ENCODE measurements at regions not wholly inside any gene's neighbourhood (a gene's known extent, or its start where the extent isn't known, plus 50 kb on each side); places are given as distances from the start of the nearest gene placed in this dataset.

DNA sequence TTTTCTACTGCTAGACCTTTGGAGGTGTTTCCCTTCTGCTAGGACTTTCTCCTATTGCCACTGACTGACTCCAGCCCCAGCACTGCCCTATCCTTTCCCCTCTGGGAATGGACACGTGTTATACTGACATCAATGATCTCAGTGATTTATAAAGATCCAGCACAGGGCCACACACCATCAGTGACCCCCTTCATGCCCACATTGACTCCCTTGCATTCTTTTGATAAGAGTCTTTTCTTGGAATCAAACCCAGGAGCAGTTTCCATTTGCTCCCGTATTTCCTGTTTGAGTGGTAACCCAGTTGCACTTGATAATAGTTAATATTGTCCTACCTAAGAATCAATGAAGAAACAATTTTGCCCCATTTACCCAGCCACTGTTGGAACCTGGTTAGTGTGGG is 501.0 kb upstream of the USP24 start:
- Histone ChIP-seq H3K27ac (ENCODE audit: low read depth in 2 of 2, low read length in 2 of 2) (no peak overlapping the region), H3K9ac (ENCODE audit: low read length in 3 of 3) (no peak overlapping the region), H3K4me1 (ENCODE audit: control insufficient read depth in 2 of 3, insufficient read depth in 2 of 3, low read depth in 1 of 3, low read length in 3 of 3) (peaks cover 0 to 3% (median 0%) of the 10 kb centered on the region in 3 donors), H3K27me3 (ENCODE audit: control insufficient read depth, insufficient read depth, low read length) (no peaks in the 10 kb centered on the region), H3K9me3 (ENCODE audit: control insufficient read depth in 2 of 3, insufficient read depth in 1 of 3, low read length in 3 of 3) (no peaks in the 10 kb centered on the region), H3K36me3 (ENCODE audit: control insufficient read depth in 2 of 3, insufficient read depth in 3 of 3, low read length in 3 of 3) (no peaks in the 10 kb centered on the region), H3K4me3 (ENCODE audit: low read length in 3 of 3) (no peak overlapping the region)
- no peak for DNase-seq
- intact Hi-C loops (cut with DNase I), result no loop called here
- no peak for FAIRE-seq
- TF ChIP-seq, protein P1, sequence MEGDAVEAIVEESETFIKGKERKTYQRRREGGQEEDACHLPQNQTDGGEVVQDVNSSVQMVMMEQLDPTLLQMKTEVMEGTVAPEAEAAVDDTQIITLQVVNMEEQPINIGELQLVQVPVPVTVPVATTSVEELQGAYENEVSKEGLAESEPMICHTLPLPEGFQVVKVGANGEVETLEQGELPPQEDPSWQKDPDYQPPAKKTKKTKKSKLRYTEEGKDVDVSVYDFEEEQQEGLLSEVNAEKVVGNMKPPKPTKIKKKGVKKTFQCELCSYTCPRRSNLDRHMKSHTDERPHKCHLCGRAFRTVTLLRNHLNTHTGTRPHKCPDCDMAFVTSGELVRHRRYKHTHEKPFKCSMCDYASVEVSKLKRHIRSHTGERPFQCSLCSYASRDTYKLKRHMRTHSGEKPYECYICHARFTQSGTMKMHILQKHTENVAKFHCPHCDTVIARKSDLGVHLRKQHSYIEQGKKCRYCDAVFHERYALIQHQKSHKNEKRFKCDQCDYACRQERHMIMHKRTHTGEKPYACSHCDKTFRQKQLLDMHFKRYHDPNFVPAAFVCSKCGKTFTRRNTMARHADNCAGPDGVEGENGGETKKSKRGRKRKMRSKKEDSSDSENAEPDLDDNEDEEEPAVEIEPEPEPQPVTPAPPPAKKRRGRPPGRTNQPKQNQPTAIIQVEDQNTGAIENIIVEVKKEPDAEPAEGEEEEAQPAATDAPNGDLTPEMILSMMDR (IDR thresholded peaks at IDR 0.05; ENCODE audit: borderline replicate concordance, extremely low read depth, insufficient read depth), result no peak

DNA sequence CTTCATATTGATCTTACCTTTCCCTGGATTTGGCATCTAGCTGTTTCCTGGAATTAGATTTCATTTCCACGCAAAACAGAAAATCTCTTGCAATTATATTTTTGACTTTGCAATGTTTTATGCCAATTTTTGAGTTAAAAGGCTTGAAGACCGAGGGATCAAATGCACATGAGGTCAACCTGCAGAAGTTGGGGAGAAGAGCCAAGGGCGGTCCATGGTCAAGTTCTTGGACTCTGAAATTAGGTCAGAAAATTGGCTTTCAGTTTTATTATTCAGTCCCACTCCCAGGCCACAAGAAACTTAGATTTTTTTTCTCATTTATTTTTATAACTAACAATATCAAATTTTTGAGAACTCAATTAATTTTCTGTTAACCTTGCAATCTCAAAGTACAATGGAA is 499.1 kb upstream of the USP24 start:
- intact Hi-C loops (cut with DNase I), result no loop called here
- no peak for FAIRE-seq
- Histone ChIP-seq H3K4me1 (ENCODE audit: control insufficient read depth in 2 of 3, insufficient read depth in 2 of 3, low read depth in 1 of 3, low read length in 3 of 3) (peaks cover 0 to 3% (median 0%) of the 10 kb centered on the region in 3 donors), H3K9ac (ENCODE audit: low read length in 3 of 3) (no peak overlapping the region), H3K27me3 (ENCODE audit: control insufficient read depth, insufficient read depth, low read length) (no peaks in the 10 kb centered on the region), H3K9me3 (ENCODE audit: control insufficient read depth in 2 of 3, insufficient read depth in 1 of 3, low read length in 3 of 3) (no peaks in the 10 kb centered on the region), H3K27ac (ENCODE audit: low read depth in 2 of 2, low read length in 2 of 2) (no peak overlapping the region), H3K36me3 (ENCODE audit: control insufficient read depth in 2 of 3, insufficient read depth in 3 of 3, low read length in 3 of 3) (no peaks in the 10 kb centered on the region), H3K4me3 (ENCODE audit: low read length in 3 of 3) (no peak overlapping the region)
- TF ChIP-seq, protein P1 (IDR thresholded peaks at IDR 0.05; ENCODE audit: borderline replicate concordance, extremely low read depth, insufficient read depth), result no peak
- DNase-seq, result no peak

DNA sequence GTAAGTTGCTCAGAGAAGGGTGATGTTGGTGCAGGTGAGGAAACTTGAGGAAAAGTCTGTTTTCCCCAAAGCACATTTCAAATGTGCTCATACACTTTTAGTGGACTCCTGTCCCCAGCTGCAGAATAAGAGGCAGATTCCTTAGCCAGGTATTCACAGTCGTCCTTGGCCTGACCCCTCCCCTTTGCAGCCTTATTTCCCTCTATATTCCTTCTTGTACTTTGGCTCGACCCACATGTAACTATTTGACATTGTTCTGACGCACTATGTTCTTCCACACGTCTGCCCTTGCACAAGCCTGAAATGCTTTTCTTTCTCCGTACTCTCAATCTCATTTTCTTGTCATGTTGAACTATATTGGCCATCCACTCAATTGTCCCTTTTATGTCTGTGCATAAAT is 498.4 kb upstream of the USP24 start:
- no peaks in the 10 kb centered on the region for H3K4me1 ChIP-seq (ENCODE audit: control insufficient read depth in 2 of 3, insufficient read depth in 2 of 3, low read depth in 1 of 3, low read length in 3 of 3)
- no peaks in the 10 kb centered on the region for H3K36me3 ChIP-seq (ENCODE audit: control insufficient read depth in 2 of 3, insufficient read depth in 3 of 3, low read length in 3 of 3)
- H3K27ac ChIP-seq (ENCODE audit: low read depth in 2 of 2, low read length in 2 of 2), result no peak overlapping the region
- no peak overlapping the region for H3K9ac ChIP-seq (ENCODE audit: low read length in 3 of 3)
- no peak overlapping the region for H3K4me3 ChIP-seq (ENCODE audit: low read length in 3 of 3)
- no peak for DNase-seq
- TF ChIP-seq, protein P1 (IDR thresholded peaks at IDR 0.05; ENCODE audit: borderline replicate concordance, extremely low read depth, insufficient read depth), result no peak
- FAIRE-seq, result no peak
- intact Hi-C loops (cut with DNase I), result no loop called here
- no peaks in the 10 kb centered on the region for H3K9me3 ChIP-seq (ENCODE audit: control insufficient read depth in 2 of 3, insufficient read depth in 1 of 3, low read length in 3 of 3)
- H3K27me3 ChIP-seq (ENCODE audit: control insufficient read depth, insufficient read depth, low read length), result no peaks in the 10 kb centered on the region

DNA sequence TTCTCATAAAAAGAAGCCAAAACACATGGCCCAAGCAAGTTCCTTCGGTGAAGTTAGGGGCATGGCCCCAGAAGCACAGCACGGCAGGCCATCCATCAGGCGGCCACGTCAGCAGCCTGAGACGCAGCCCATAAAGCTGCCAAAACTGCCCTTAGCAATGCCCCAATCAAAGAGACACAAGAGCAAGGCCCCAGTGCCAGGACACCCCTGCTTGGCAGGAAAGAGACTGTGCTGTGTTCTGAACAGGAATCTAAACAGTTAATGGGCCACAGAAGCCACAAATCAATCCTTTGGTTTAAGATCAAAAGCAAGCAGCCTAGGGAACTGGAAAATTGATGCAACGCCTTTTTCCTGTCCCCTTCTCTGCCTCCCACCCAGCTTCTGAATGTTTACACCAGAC is 497.0 kb upstream of the USP24 start:
- no peak for FAIRE-seq
- DNase-seq, result peak in 4 of 5 donors; percentile 73 to 90 (median 83)
- Histone ChIP-seq H3K4me3 (ENCODE audit: low read length in 3 of 3) (no peak overlapping the region), H3K36me3 (ENCODE audit: control insufficient read depth in 2 of 3, insufficient read depth in 3 of 3, low read length in 3 of 3) (no peaks in the 10 kb centered on the region), H3K9ac (ENCODE audit: low read length in 3 of 3) (no peak overlapping the region), H3K27me3 (ENCODE audit: control insufficient read depth, insufficient read depth, low read length) (no peaks in the 10 kb centered on the region), H3K9me3 (ENCODE audit: control insufficient read depth in 2 of 3, insufficient read depth in 1 of 3, low read length in 3 of 3) (no peaks in the 10 kb centered on the region), H3K27ac (ENCODE audit: low read depth in 2 of 2, low read length in 2 of 2) (no peak overlapping the region), H3K4me1 (ENCODE audit: control insufficient read depth in 2 of 3, insufficient read depth in 2 of 3, low read depth in 1 of 3, low read length in 3 of 3) (no peaks in the 10 kb centered on the region)
- TF ChIP-seq, protein P1 (IDR thresholded peaks at IDR 0.05; ENCODE audit: borderline replicate concordance, extremely low read depth, insufficient read depth), result no peak
- intact Hi-C loops (cut with DNase I), result no loop called here

Measured in kidney (tissue), 13 donors.